ENCODE measurements at regions not wholly inside any gene's neighbourhood (a gene's known extent, or its start where the extent isn't known, plus 50 kb on each side); places are given as distances from the start of the nearest gene placed in this dataset.

DNA sequence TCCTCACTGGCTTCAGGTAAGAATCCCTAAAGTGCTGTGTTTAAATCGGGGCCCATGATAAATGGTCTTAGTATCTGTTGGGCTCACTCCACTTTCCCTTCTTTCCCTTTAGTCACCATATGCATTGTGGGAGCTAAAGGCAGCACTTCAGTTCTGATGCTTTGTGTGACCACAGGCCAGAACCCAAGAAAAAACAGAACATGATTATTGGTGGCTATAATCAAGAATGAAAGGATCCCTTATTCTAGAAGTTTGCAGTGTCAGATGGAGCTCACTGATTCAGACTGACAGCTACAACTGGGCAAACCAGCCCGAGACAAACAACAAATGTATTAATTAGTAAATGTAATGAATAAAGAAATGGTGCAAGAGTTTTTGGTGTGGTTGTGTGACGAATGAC, 57.3 kb upstream of the POMP start:
- ATAC-seq (no peak), FAIRE-seq (no peak), DNase-seq (no peak)
- intact Hi-C loops (cut with DNase I) = no loop called here
- H3K27me3 ChIP-seq = no peaks in the 10 kb centered on the region
- no peak overlapping the region for H3K4me3 ChIP-seq
- no peaks in the 10 kb centered on the region for H3K36me3 ChIP-seq
- no peak overlapping the region for H3K27ac ChIP-seq
- H3K9me3 ChIP-seq = no peaks in the 10 kb centered on the region
- WGBS, 2 donors = 77 to 79% methylated on average over 3 of the region's 3 CpGs
- no peaks in the 10 kb centered on the region for H3K4me1 ChIP-seq
- TF ChIP-seq CTCF (IDR thresholded peaks at IDR 0.05) = no peak

GRCh38 chr13:28597641-28598040, 61.3 kb upstream of the POMP start:
- WGBS, 2 donors = 42 to 51% methylated on average over 3 of the region's 3 CpGs
- H3K4me3 ChIP-seq = no peak overlapping the region
- FAIRE-seq (no peak), ATAC-seq (no peak), DNase-seq (no peak)
- peaks cover 0 to 4% (median 0%) of the 10 kb centered on the region in 4 donors for H3K27me3 ChIP-seq
- H3K4me1 ChIP-seq = no peaks in the 10 kb centered on the region
- no peaks in the 10 kb centered on the region for H3K36me3 ChIP-seq
- TF ChIP-seq CTCF (IDR thresholded peaks at IDR 0.05) = no peak
- intact Hi-C loops (cut with DNase I) = no loop called here
- no peak overlapping the region for H3K27ac ChIP-seq
- no peaks in the 10 kb centered on the region for H3K9me3 ChIP-seq

- FAIRE-seq (no peak), DNase-seq (no peak), ATAC-seq (no peak)
- intact Hi-C loops (cut with DNase I) = no loop called here
- WGBS, 2 donors = 83 to 93% methylated on average over 12 of the region's 12 CpGs
- H3K27ac ChIP-seq = no peak overlapping the region
- H3K36me3 ChIP-seq = no peaks in the 10 kb centered on the region
- no peak for TF ChIP-seq CTCF (IDR thresholded peaks at IDR 0.05)
- no peaks in the 10 kb centered on the region for H3K9me3 ChIP-seq
- peaks cover 0 to 8% (median 2%) of the 10 kb centered on the region in 4 donors for H3K27me3 ChIP-seq
- no peaks in the 10 kb centered on the region for H3K4me1 ChIP-seq
- H3K4me3 ChIP-seq = no peak overlapping the region
Measured at GRCh38 chr13:28590461-28590860, 68.5 kb upstream of the POMP start.

GRCh38 chr13:28588296-28588695, 70.6 kb upstream of the POMP start:
- H3K27me3 ChIP-seq = peaks cover 0 to 8% (median 0%) of the 10 kb centered on the region in 4 donors
- TF ChIP-seq CTCF (IDR thresholded peaks at IDR 0.05) = no peak
- H3K4me1 ChIP-seq = no peaks in the 10 kb centered on the region
- H3K4me3 ChIP-seq = no peak overlapping the region
- H3K27ac ChIP-seq = no peak overlapping the region
- 75 to 78% methylated on average over 5 of the region's 5 CpGs for WGBS, 2 donors
- no peak for FAIRE-seq
- no peak for ATAC-seq
- no peaks in the 10 kb centered on the region for H3K9me3 ChIP-seq
- H3K36me3 ChIP-seq = no peaks in the 10 kb centered on the region
- intact Hi-C loops (cut with DNase I) = no loop called here
- no peak for DNase-seq

DNA sequence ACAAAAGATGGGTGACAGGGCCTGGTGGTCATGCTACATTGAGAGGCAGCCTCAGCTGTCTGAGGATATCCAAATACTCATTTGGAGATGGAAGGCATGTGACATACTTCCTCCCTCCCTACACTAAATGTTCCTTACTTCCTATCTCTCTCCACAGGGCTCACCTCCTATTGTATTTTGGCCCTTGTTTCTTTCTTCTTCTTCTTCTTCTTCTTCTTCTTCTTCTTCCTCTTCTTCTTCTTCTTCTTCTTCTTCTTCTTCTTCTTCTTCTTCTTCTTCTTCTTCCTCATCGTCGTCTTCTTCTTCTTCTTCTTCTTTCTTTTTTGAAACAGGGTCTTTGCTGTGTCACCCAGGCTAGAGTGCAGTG, 71.8 kb upstream of the POMP start:
- Histone ChIP-seq H3K4me3 (no peak overlapping the region), H3K36me3 (no peaks in the 10 kb centered on the region), H3K9me3 (no peaks in the 10 kb centered on the region), H3K27ac (no peak overlapping the region), H3K4me1 (no peaks in the 10 kb centered on the region), H3K27me3 (peaks cover 0 to 8% (median 0%) of the 10 kb centered on the region in 4 donors)
- ATAC-seq (no peak), DNase-seq (no peak), FAIRE-seq (no peak)
- intact Hi-C loops (cut with DNase I) = no loop called here
- WGBS, 2 donors = 60 to 90% methylated on average over 2 of the region's 2 CpGs
- no peak for TF ChIP-seq CTCF (IDR thresholded peaks at IDR 0.05)

All from pancreas (tissue), 10 donors.